NB4 (cell line): ENCODE measurements at regions not wholly inside any gene's neighbourhood (a gene's known extent, or its start where the extent isn't known, plus 50 kb on each side); places are given as distances from the start of the nearest gene placed in this dataset.

ENCODE experiments used
- DNase-seq: peaks from one replicate; pipeline ENCODE4 v3.0.0; 2010; ENCODE audit warnings: low read depth
- H3K4me3 ChIP-seq: one replicate; pipeline ENCODE4 v1.5.1; 2011; ENCODE audit warnings: mild to moderate bottlenecking, low read depth, low read length, moderate library complexity
- CTCF ChIP-seq: IDR thresholded peaks from one replicate; pipeline ENCODE4 v1.5.1; 2012; ENCODE audit warnings: low read depth, low read length
- MAX ChIP-seq: IDR thresholded peaks from 2 replicates; pipeline ENCODE4 v1.6.1; 2011; ENCODE audit warnings: low read depth, low read length
- MYC ChIP-seq: IDR thresholded peaks from 2 replicates; pipeline ENCODE4 v1.6.1; 2011; ENCODE audit warnings: low read depth, low read length
- POLR2A ChIP-seq: IDR thresholded peaks from 2 replicates; pipeline ENCODE4 v1.6.1; 2011; ENCODE audit warnings: mild to moderate bottlenecking; ENCODE audit not compliant: insufficient read length; ENCODE audit errors: extremely low read depth

- no peak overlapping the region for H3K4me3 ChIP-seq
- TF ChIP-seq CTCF (no peak), MYC (no peak), MAX (no peak)
- DNase-seq = no peak
These were observed 408.4 kb upstream of the NMUR2 start for GRCh38 chr5:152813526-152813925.

GRCh38 chr5:152819891-152820290 is 414.8 kb upstream of the NMUR2 start:
- DNase-seq = no peak
- H3K4me3 ChIP-seq = no peak overlapping the region
- TF ChIP-seq CTCF (no peak), MYC (no peak), MAX (no peak), POLR2A (no peak)

- TF ChIP-seq MYC = no peak
- TF ChIP-seq CTCF = no peak
- TF ChIP-seq POLR2A = no peak
- no peak for TF ChIP-seq MAX
- H3K4me3 ChIP-seq = no peak overlapping the region
- no peak for DNase-seq
These were observed 419.2 kb upstream of the NMUR2 start for GRCh38 chr5:152824316-152824715.

- no peak overlapping the region for H3K4me3 ChIP-seq
- DNase-seq = no peak
- TF ChIP-seq CTCF = no peak
- TF ChIP-seq POLR2A = no peak
- TF ChIP-seq MYC = no peak
- TF ChIP-seq MAX = no peak
These were observed 433.2 kb upstream of the NMUR2 start for GRCh38 chr5:152838241-152838786.

GRCh38 chr5:152844713-152845112 is 439.6 kb upstream of the NMUR2 start:
- TF ChIP-seq MAX (no peak), CTCF (no peak), MYC (no peak), POLR2A (no peak)
- H3K4me3 ChIP-seq = no peak overlapping the region
- no peak for DNase-seq

GRCh38 chr5:152853361-152853760 is 448.3 kb upstream of the NMUR2 start:
- TF ChIP-seq CTCF (no peak), MAX (no peak), POLR2A (no peak), MYC (no peak)

More at GRCh38 chr5:152853361-152853760, 448.3 kb upstream of the NMUR2 start:
- no peak for DNase-seq
- H3K4me3 ChIP-seq = no peak overlapping the region
